Nephron (organoid): ENCODE measurements at regions not wholly inside any gene's neighbourhood (a gene's known extent, or its start where the extent isn't known, plus 50 kb on each side); places are given as distances from the start of the nearest gene placed in this dataset.

Source experiments
- H3K27ac Mint-ChIP-seq, 3 experiments: 2 replicates each; pipeline ENCODE4 v1.8.0; 2020; ENCODE audit warnings: mixed read lengths in 3 of 3, mild to moderate bottlenecking in 2 of 3, moderate library complexity in 1 of 3
- H3K27me3 Mint-ChIP-seq: 2 replicates; pipeline ENCODE4 v1.8.0; 2021; ENCODE audit warnings: low read depth, mild to moderate bottlenecking, moderate library complexity, mixed read lengths
- H3K36me3 Mint-ChIP-seq: 2 replicates; pipeline ENCODE4 v1.8.0; 2020; ENCODE audit warnings: low read depth, mixed read lengths
- H3K4me1 Mint-ChIP-seq: 2 replicates; pipeline ENCODE4 v1.8.0; 2020; ENCODE audit warnings: mixed read lengths
- H3K4me3 Mint-ChIP-seq, 3 experiments: 2 replicates each; pipeline ENCODE4 v1.8.0; 2020; ENCODE audit warnings: mild to moderate bottlenecking in 3 of 3, mixed read lengths in 3 of 3, moderate library complexity in 2 of 3
- H3K9me3 Mint-ChIP-seq: 2 replicates; pipeline ENCODE4 v1.8.0; 2020; ENCODE audit warnings: mixed read lengths
- CTCF ChIP-seq, 3 experiments: fragments of 200-600 bp; sonication (generic); IDR thresholded peaks; one replicate each; pipeline ENCODE4 v1.5.0; 2021; ENCODE audit warnings: antibody characterized with exemption in 3 of 3; ENCODE audit not compliant: unreplicated experiment in 3 of 3

DNA sequence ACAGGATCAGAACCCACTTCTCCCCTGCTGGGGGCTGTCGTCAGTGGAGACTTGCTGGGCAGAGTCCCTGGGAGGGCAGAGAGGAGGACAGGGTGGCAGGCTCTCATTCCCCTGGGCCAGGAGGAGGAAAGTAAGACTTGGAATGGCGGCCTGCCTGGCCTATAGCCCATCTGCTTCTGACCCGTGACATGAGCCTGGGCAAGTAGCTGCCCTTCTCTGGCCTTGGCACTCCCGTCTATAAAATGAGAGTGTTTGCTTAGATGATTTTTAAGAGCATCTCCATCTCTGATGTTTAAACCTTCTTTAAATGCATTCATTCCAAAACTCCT lies 173.0 kb downstream of the DDX1 start:
- H3K4me3 Mint-ChIP-seq: no peak overlapping the region
- no peak overlapping the region for H3K27ac Mint-ChIP-seq
- H3K27me3 Mint-ChIP-seq: peaks cover 34% of the 10 kb centered on the region
- H3K36me3 Mint-ChIP-seq: no peaks in the 10 kb centered on the region
- peaks cover 15% of the 10 kb centered on the region for H3K4me1 Mint-ChIP-seq
- no peak for TF ChIP-seq CTCF (IDR thresholded peaks at IDR 0.05; ENCODE audit: unreplicated experiment in 3 of 3)
- H3K9me3 Mint-ChIP-seq: peaks cover 3% of the 10 kb centered on the region

DNA sequence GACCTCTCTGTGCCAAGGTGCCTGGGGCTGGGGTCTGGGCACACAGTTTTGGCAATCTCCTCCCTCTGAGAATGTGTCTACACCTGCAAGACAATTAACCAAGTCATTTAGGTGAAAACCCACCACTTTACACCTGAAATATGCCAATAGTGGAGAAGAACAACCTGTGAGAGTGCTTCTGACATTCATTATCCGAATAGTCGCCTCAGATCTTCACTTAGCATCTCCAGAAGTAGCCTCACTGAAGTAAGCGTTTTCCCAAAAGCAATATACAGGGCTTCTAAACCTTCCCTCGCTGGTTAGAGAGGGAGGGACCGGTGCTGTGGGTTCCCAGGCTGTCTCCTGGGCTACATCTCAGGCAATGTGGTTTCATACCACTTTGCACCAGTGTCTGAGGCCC lies 173.5 kb downstream of the DDX1 start:
- Mint-ChIP-seq H3K4me1 (peaks cover 15% of the 10 kb centered on the region), H3K4me3 (no peak overlapping the region), H3K27ac (no peak overlapping the region), H3K36me3 (no peaks in the 10 kb centered on the region), H3K9me3 (peaks cover 3% of the 10 kb centered on the region), H3K27me3 (peaks cover 36% of the 10 kb centered on the region)
- no peak for TF ChIP-seq CTCF (IDR thresholded peaks at IDR 0.05; ENCODE audit: unreplicated experiment in 3 of 3)

DNA sequence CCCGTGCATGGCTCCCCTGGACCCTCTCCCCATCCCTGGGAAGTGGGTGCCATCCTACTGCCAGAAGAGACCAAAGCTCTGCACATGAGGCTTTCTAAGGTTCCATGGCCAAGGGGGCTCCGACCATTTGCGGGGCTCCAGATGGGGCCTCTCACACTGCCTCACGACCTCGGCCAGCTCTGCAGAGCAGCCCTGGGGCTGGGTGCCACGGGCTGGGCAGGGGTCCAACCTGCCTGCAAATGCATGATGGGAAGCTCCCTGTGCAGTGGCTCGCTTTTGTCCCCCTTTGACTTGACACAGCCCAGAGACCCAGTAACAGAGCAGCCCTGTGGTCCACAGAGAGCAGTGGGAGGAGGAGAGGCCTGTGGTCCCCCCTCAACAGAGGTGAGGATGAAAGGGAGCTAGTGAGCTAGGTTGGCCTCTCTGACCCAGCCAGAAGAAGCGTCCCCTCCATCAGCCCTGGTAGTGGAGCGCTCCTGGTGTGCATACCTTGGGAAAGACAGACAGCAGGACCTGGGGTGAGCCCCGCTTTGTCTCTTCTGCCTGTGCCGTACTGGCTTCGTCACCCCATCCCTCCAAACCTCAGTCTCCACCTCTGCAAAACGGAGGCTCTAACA lies 174.1 kb downstream of the DDX1 start:
- Mint-ChIP-seq H3K9me3 (peaks cover 3% of the 10 kb centered on the region), H3K27me3 (peaks cover 40% of the 10 kb centered on the region), H3K36me3 (no peaks in the 10 kb centered on the region), H3K27ac (no peak overlapping the region), H3K4me3 (no peak overlapping the region), H3K4me1 (peaks cover 15% of the 10 kb centered on the region)
- no peak for TF ChIP-seq CTCF (IDR thresholded peaks at IDR 0.05; ENCODE audit: unreplicated experiment in 3 of 3)

DNA sequence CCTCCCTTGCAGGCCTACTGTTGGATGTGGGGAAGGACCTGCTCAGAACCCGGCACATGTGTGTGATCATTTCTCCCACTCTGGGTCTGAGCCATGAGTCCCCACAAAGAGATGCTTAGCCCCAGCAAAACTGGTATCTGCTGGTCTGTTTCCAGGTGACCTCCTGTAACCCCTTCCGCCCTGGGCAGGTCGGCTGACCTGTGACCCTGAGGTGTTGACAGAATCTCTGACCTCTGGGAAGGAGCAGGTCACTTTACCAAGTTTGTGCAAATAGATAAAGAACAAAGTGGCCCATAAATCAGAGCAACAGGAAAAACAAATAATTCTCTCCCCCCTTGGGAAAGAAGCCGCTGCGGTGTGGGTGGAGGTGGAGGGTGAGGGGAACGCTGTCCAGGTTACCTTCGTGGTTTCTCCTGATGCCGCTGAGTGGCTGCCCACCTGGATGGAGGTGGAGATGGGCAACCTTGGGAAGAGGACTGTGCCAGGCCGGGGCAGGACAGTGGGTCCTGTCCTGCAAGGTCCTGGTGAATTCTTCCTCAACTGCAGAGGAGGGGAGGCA lies 174.0 kb upstream of the MYCN start:
- Mint-ChIP-seq H3K36me3 (no peaks in the 10 kb centered on the region), H3K27me3 (peaks cover 40% of the 10 kb centered on the region), H3K4me3 (no peak overlapping the region), H3K9me3 (peaks cover 3% of the 10 kb centered on the region), H3K4me1 (peaks cover 15% of the 10 kb centered on the region), H3K27ac (no peak overlapping the region)
- TF ChIP-seq CTCF (IDR thresholded peaks at IDR 0.05; ENCODE audit: unreplicated experiment in 3 of 3): no peak

DNA sequence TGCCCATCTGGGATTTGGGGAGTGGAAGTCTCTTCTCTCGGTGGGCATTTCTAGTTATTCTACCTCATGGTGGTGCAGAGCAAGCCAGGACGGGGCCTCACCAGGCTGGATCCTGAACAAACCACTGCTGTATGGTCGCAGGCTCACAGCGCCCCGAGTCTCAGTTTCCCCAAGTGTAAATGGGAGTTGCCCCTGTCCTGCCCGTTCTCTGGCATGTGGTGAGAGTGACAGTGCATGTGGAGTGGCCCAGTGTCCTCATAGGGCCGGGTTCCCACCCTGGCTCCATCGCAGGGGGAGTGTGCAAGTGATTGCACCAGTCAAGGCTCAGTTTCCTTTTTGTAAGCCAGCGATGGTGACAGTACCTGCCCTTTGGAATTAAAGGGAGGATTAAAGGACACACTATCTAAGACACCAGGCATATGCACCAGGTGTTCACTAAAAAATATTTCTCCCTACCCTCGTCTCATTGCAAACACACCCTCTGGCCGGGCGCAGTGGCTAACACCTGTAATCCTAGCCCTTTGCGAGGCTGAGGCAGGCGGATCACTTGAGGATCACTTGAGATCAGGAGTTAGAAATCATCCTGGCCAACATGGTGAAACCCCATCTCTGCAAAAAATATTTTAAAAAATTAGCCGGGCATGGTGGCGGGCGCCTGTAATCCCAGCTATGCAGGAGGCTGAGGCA lies 173.3 kb upstream of the MYCN start:
- peaks cover 42% of the 10 kb centered on the region for H3K27me3 Mint-ChIP-seq
- no peak overlapping the region for H3K4me3 Mint-ChIP-seq
- H3K27ac Mint-ChIP-seq: no peak overlapping the region
- H3K4me1 Mint-ChIP-seq: peaks cover 15% of the 10 kb centered on the region
- no peak for TF ChIP-seq CTCF (IDR thresholded peaks at IDR 0.05; ENCODE audit: unreplicated experiment in 3 of 3)
- H3K36me3 Mint-ChIP-seq: no peaks in the 10 kb centered on the region
- H3K9me3 Mint-ChIP-seq: peaks cover 3% of the 10 kb centered on the region

- peaks cover 15% of the 10 kb centered on the region for H3K4me1 Mint-ChIP-seq
- H3K36me3 Mint-ChIP-seq: no peaks in the 10 kb centered on the region
- no peak overlapping the region for H3K4me3 Mint-ChIP-seq
- H3K27me3 Mint-ChIP-seq: peaks cover 48% of the 10 kb centered on the region
- no peak overlapping the region for H3K27ac Mint-ChIP-seq
- no peaks in the 10 kb centered on the region for H3K9me3 Mint-ChIP-seq
- TF ChIP-seq CTCF (IDR thresholded peaks at IDR 0.05; ENCODE audit: unreplicated experiment in 3 of 3): no peak
Observed at GRCh38 chr2:15767679-15768078, 172.7 kb upstream of the MYCN start.
